ENCODE measurements at regions not wholly inside any gene's neighbourhood (a gene's known extent, or its start where the extent isn't known, plus 50 kb on each side); places are given as distances from the start of the nearest gene placed in this dataset.

- no peak for DNase-seq (ENCODE audit: low read depth in 2 of 3, low spot score in 2 of 3)
Observed at GRCh38 chr11:10641912-10642697, 51.5 kb downstream of the IRAG1 start.

DNA sequence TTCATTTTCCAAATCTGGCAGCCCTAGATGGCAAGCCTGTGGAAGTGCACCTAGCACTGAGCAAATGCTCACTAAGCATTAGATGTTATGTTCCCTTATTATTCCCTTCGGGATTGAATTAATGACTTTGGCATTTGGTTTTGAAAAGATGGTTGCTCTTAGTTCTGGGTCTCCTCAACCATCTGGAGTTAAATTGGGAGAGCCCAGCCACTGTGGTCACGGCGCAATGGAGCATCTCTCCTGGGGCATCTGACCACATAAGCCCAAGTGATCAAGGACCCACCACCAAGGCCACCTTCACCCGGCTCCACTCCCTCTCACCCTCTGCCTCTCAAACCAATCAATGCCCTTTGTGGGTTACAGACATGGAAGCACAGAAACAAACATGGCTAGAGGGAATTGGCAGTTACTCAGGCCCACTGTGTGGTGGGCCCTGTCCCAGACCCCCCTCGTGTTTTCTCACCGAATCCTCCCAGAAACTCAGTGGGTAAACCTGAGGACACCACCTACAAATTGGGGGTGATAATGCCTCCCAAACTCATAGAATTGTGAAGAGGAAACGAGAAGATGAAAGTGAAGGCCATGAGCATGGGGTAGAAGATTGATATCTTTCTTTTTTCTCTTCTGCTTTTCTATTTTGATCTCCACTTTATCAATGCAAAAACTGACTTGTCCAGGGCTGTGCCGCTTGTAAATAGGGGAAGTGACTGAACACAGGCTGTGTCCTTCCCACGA is 52.2 kb downstream of the IRAG1 start:
- DNase-seq (ENCODE audit: low read depth in 2 of 3, low spot score in 2 of 3): peak in 2 of 3 donors; percentile 40 to 79

GRCh38 chr11:10640308-10640707 is 53.2 kb downstream of the IRAG1 start:
- DNase-seq (ENCODE audit: low read depth in 2 of 3, low spot score in 2 of 3): peak in 1 of 3 donors; percentile 36

- no peak for DNase-seq (ENCODE audit: low read depth in 2 of 3, low spot score in 2 of 3)
Observed at GRCh38 chr11:10639350-10639749, 54.2 kb downstream of the IRAG1 start.

DNA sequence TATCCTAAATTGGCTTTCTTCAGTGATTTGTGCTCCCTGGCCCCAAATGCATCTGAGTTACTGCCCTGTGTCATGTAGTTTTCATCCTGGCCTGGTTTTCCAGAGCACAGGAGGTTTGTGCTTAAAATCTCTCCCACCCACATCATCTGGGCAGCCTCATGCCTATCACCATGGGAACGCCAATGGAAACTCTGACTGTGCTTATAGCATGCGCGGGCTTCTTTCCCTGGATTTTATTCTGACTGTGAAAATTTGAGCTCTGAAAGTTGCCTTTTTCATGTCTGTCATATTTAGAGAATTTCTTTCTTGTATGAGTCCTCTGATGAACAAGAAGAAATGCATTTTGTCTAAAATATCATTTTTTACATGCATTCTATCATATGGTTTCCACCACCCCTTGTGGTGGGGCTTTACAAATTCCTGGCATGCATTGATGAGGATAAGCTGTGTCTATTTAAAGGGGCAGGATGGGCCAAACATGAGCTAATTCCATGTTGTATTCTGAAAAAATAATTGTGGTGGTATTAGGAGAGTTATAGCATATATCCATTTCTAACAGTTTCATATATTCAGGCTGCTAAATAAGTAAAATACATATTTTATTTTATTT is 55.1 kb downstream of the IRAG1 start:
- DNase-seq (ENCODE audit: low read depth in 2 of 3, low spot score in 2 of 3): no peak

DNA sequence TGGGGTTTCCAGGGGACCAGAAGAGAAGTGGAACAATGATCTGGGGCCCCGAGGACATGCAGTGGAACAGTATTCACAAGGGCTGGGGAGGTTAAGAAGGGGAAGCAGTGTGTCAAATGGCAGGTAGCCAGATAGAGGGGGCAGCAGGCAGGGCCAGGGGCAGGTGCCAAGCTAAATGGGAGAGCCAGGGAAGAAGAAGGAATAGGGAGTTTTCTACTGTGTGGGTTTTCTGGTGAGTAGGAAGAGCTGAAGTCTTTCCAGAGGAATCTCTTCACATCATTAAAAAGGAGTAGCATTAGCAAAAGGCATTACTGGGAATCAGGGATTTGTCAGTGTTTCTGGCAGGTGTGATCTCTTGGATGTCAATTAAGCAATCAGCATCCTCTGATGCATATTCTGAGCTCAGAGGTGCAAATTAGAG is 55.8 kb downstream of the IRAG1 start:
- no peak for DNase-seq (ENCODE audit: low read depth in 2 of 3, low spot score in 2 of 3)

- DNase-seq (ENCODE audit: low read depth in 2 of 3, low spot score in 2 of 3): no peak
Observed at GRCh38 chr11:10634407-10634806, 59.1 kb downstream of the IRAG1 start.

DNA sequence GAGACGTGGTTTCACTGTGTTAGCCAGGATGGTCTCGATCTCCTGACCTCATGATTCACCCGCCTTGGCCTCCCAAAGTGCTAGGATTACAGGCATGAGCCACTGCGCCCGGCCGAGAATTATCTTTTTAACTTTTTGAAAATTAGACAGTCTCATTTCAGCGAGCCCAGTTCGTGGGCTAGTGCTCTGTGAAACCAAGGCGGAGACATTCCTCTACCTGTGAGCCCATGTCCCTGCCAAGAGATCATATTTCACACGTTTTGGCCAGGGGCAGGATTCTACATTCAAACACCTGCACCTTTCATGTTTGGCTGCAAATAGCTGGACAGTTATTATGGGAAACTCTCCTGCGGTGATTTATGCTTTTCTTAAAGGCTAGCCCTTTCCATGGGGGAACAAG is 60.3 kb downstream of the IRAG1 start:
- DNase-seq (ENCODE audit: low read depth in 2 of 3, low spot score in 2 of 3): no peak

DNA sequence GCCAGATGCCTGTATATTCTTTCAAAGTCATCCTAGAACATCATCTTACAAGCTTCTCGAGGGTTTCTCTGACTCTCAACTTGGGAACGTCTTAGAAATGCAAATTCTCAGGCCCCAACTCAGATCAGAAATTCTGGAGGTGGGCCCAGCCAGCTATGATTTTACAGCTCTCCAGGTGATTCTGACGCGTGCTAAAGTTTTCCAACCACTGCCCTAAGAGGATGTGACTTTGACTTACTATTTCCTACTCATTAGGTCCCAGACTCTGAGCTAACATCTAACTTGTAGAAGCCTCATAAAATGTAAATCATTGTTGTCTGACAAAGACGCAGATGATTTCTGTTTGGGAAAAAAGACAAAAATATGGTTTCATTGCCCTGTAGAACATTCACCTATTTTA is 61.1 kb downstream of the IRAG1 start:
- DNase-seq (ENCODE audit: low read depth in 2 of 3, low spot score in 2 of 3): no peak

DNA sequence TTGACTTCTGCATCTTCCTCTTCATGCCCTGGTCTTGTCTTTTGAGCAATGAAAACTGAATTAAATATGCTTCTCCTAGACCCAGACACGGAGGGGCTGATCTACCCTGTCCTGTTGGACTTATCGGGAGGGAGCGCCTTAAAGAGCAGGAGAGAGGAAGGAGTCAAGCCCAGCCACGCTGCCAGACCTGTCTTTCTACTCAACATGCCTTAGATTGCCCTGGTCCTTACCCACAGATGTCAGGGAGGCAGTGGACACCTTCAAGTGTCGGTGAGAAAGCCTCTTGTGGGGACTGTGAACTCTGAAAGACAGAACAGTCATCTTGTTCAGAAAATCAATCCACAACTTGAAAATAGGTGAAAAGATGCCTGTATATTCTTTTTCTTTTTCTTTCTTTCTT is 61.8 kb downstream of the IRAG1 start:
- DNase-seq (ENCODE audit: low read depth in 2 of 3, low spot score in 2 of 3): no peak

- no peak for DNase-seq (ENCODE audit: low read depth in 2 of 3, low spot score in 2 of 3)
Observed at GRCh38 chr11:10629411-10630002, 61.0 kb upstream of the LYVE1 start.

DNA sequence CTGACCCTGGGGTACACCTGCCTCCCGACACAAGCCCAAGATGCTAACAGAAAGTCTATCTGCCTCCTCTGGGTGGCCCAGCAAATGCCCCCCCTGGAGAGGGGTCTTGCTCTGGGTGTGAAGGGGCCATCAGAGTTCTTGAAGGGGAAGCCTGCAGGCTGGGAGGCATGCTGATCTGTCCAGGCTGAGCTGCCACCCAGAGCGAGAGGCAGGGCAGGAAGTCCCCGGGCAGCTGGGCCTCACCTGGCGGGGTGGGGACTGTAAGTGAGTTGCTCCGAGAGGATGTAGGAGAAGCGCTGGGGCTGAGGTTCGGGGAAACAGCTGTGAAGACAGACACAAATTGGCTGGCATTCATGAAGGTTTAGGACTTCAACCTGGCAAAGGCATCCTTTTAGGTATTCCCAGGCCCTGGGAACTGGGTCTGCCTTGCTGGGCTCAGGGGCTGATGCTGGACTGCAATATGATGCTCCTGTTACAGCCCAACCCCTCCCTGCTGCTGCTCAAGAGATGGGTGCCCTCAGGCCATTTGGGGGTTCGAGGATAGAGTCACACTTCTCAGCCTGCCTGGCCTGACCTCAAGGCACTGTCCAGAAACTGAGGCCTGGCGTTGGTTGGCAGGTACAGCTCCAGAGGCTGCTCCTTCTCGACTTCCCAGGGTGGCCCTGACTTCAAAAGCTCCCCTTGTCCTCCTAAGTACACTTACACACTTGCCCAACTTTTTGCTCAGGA is 60.2 kb upstream of the LYVE1 start:
- peak in 1 of 3 donors; percentile 36 for DNase-seq (ENCODE audit: low read depth in 2 of 3, low spot score in 2 of 3)

DNA sequence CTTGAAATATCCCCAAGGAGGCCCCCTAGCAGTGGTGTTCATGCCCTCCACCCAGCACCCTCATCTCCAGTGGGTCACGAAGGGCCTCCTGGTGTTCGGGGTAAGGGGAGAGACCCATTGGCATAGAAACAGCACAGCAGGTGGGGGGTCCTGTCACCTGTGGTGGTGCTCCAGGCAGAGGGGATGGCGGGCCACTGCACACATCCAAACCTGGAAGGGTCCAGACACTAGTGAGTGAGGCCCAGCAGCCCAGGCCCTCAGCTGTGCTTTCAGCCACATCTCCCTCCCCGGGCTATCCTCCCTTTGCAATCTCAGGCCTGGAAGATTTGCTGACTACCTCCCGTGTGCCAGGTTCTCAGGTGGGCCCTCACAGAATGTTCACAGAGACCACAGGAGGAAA is 59.4 kb upstream of the LYVE1 start:
- DNase-seq (ENCODE audit: low read depth in 2 of 3, low spot score in 2 of 3): no peak

DNA sequence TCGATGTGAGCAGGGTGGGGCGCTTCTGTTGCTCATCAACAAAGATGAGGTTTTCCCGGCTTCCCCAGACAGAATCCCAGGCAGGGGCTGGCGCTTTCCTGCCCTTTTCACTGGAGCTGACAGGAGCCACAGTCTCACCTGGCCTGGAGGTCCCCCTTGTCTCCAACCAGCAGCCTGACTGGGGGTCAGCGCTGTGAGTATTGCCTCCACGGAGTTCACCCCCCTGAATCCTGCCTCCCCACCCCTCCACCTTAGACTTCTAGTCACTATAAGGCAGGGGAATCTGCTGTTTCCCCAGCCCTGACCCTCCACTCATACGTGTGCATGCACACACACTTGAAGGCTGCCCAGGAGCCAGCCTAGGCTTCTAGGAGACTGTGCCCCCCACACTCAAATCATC is 58.8 kb upstream of the LYVE1 start:
- no peak for DNase-seq (ENCODE audit: low read depth in 2 of 3, low spot score in 2 of 3)

GRCh38 chr11:10625982-10626311 is 57.5 kb upstream of the LYVE1 start:
- DNase-seq (ENCODE audit: low read depth in 2 of 3, low spot score in 2 of 3): no peak

DNA sequence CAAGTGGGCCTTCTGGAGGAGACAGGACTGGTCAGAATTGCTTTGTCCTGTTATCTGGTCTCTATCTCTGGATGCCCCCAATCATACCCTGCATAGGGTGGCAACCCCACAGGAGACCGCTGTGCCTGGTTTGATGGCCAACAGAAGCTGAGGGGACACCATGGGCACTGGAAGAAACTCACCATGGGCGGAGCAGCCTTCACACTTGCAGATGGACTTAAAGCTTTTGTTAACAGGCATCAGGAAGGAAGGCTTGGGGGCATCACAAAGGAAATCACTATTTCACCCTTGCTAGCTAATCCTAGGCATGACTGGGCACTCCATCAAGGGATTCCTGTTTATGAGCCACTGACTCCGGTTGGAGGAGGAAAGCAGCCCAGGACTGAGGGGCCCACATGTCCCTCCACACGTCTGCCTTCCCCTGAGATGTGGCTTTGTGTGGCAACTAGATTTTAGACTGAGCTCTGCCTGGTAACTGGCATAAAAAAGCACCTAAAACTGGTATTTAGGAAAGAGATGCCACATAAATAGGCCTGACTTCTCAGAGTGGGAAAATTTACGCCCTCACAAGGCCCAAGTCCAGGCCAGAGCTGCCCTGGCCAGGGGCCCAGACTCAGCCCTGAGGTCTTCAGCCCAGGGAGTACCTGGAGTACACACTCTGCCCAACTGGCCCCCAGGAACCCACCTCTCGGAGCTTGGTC is 57.0 kb upstream of the LYVE1 start:
- DNase-seq (ENCODE audit: low read depth in 2 of 3, low spot score in 2 of 3): no peak

DNA sequence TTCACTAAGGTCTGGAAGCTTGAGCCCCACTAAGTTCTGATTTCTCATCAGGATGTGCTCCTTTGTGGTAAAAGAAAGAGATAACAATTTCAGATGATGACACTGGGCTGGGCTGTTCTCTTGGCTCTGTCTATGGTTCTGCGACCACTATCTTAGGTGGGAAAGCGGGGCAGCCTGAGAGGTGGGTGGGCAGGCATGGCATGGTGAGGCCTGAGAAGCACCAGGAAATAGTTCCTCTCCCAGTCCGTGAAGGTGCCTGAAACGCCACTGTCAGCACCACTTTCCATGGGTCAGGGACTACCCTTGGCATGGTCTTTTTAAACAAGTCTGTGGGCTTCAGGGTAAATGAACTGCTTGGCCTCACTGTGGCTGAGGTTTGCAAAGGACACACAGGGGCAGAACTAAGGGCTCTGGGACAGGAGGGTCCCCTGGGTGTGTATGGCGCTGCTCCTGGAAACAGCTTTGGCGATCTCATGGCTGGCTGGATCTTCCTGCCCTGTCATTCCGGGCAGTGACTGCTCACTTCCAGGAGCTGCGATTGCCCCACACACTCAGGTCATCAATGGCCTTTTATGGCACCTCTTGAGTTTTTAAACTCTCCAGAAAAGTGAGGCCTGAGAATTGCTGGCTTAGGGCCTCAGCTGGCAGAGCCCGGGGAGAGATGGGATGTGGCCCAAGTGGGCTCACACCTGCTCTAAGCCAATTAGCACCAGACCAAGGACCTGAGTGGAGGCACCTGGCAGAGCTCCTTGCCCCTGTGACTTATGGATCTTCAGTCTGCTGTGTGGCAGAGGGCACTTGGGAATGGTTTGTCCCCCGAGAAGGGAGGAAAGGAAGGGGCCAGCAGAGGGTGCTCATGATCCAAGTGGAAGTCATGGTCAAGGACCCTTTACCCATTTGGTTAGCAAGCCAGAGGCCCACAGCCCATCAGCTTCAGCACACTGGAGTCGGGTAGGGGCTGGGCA is 55.6 kb upstream of the LYVE1 start:
- DNase-seq (ENCODE audit: low read depth in 2 of 3, low spot score in 2 of 3): peak in 1 of 3 donors; percentile 39

- DNase-seq (ENCODE audit: low read depth in 2 of 3, low spot score in 2 of 3): no peak
Observed at GRCh38 chr11:10622957-10623791, 54.7 kb upstream of the LYVE1 start.

Measured in hematopoietic multipotent progenitor cell (in vitro differentiated cells).